ENCODE measurements at regions not wholly inside any gene's neighbourhood (a gene's known extent, or its start where the extent isn't known, plus 50 kb on each side); places are given as distances from the start of the nearest gene placed in this dataset.
A peak's percentile ranks its signal among the peaks of the same experiment; 100 is the strongest.

DNA sequence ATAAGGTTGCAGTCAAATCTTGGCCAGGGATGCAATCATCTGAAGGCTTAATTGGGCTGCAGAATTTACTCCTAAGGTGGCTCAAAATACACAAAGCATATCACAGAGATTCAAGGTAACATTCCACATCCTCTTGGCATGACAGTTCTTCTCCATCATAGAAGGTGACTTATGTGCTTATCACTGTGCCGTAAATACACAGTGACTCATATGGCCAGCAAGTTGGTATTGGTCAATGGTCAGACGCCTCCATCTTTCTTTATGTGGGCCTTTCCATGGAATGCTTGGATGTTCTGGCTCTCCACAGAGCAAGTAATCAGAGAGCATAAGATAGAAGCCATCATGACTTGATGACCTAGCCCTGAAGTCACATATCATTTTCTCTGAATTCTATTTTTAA, 168.8 kb upstream of the ST8SIA2 start:
- intact Hi-C loops (cut with DNase I; ENCODE audit: low total_unique reads): no loop called here
- TF ChIP-seq, protein P1, sequence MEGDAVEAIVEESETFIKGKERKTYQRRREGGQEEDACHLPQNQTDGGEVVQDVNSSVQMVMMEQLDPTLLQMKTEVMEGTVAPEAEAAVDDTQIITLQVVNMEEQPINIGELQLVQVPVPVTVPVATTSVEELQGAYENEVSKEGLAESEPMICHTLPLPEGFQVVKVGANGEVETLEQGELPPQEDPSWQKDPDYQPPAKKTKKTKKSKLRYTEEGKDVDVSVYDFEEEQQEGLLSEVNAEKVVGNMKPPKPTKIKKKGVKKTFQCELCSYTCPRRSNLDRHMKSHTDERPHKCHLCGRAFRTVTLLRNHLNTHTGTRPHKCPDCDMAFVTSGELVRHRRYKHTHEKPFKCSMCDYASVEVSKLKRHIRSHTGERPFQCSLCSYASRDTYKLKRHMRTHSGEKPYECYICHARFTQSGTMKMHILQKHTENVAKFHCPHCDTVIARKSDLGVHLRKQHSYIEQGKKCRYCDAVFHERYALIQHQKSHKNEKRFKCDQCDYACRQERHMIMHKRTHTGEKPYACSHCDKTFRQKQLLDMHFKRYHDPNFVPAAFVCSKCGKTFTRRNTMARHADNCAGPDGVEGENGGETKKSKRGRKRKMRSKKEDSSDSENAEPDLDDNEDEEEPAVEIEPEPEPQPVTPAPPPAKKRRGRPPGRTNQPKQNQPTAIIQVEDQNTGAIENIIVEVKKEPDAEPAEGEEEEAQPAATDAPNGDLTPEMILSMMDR (IDR thresholded peaks at IDR 0.05): no peak
- TF ChIP-seq POLR2A (IDR thresholded peaks at IDR 0.05): no peak
- WGBS, 2 donors: 90 to 92% methylated on average over 2 of the region's 2 CpGs

DNA sequence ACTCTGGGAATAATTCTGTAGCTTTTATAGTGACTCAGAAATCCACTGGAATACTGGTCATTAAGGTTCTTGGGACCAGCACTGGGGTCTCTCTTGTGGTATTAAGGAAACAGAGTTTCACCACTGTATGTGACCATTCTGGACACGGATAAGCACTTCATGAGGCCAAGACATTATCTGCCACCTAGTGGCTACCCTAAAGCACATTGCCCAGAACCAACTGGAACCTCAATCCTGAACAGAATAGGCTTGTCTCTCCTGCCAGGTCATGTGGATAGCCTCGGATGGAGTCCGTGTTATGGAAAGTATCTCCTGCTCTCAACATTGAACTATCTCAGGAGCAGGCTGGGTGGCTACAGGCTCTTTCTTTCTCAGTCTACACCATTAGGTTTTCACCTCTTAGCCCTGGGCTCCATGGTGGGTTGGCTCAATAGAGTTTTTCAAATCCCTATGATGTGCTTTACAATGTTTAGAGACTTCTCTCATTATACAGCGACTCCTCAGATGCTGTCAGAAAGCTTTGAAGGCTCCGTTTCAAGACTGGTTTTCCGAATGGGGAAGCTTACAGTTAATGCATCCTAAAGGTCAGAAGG, 167.6 kb upstream of the ST8SIA2 start:
- H3K36me3 ChIP-seq (ENCODE audit: low read depth, missing control alignments): no peaks in the 10 kb centered on the region
- intact Hi-C loops (cut with DNase I; ENCODE audit: low total_unique reads): no loop called here
- no peaks in the 10 kb centered on the region for H3K4me1 ChIP-seq

More for the DNA sequence above, 168.8 kb upstream of the ST8SIA2 start:
- Histone ChIP-seq H3K4me3 (no peak overlapping the region), H3K27ac (no peak overlapping the region), H3K36me3 (ENCODE audit: low read depth, missing control alignments) (no peaks in the 10 kb centered on the region), H3K9me3 (no peaks in the 10 kb centered on the region), H3K4me1 (no peaks in the 10 kb centered on the region), H3K27me3 (no peaks in the 10 kb centered on the region)
- DNase-seq: no peak

DNA sequence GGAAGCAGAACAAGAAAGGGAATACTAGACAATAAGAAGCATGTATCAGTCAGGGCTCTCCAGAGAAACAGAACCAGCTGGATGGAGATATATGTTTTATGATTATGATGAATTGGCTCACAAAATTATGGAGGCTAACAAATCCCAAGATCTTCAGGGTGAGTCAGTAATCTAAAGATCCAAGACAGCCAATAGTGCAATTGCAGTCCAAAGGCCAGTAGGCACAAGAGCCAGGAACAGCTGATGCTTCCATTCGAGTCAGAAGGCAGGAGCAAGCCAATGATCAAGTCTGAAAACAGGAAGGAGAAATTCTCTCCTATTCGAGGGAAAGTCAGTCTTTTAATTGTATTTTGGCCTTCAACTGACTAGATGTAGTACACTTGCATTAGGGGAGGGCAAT, 164.9 kb upstream of the ST8SIA2 start:
- H3K27ac ChIP-seq: no peak overlapping the region
- H3K9me3 ChIP-seq: no peaks in the 10 kb centered on the region
- no peak for DNase-seq
- no peaks in the 10 kb centered on the region for H3K4me1 ChIP-seq
- TF ChIP-seq, protein P1 (IDR thresholded peaks at IDR 0.05): no peak
- TF ChIP-seq POLR2A (IDR thresholded peaks at IDR 0.05): no peak
- WGBS, 2 donors: 52 to 64% methylated on average over 2 of the region's 2 CpGs
- no peak overlapping the region for H3K4me3 ChIP-seq
- H3K27me3 ChIP-seq: no peaks in the 10 kb centered on the region
- H3K36me3 ChIP-seq (ENCODE audit: low read depth, missing control alignments): no peaks in the 10 kb centered on the region
- intact Hi-C loops (cut with DNase I; ENCODE audit: low total_unique reads): no loop called here

More for the DNA sequence above, 167.6 kb upstream of the ST8SIA2 start:
- WGBS, 2 donors: 67 to 72% methylated on average over 6 of the region's 6 CpGs
- Histone ChIP-seq H3K9me3 (no peaks in the 10 kb centered on the region), H3K4me3 (no peak overlapping the region), H3K27me3 (no peaks in the 10 kb centered on the region), H3K27ac (no peak overlapping the region)
- DNase-seq: peak; percentile 16
- TF ChIP-seq, protein P1 (IDR thresholded peaks at IDR 0.05): peak in 1 of 3 experiments; percentile 24
- no peak for TF ChIP-seq POLR2A (IDR thresholded peaks at IDR 0.05)

DNA sequence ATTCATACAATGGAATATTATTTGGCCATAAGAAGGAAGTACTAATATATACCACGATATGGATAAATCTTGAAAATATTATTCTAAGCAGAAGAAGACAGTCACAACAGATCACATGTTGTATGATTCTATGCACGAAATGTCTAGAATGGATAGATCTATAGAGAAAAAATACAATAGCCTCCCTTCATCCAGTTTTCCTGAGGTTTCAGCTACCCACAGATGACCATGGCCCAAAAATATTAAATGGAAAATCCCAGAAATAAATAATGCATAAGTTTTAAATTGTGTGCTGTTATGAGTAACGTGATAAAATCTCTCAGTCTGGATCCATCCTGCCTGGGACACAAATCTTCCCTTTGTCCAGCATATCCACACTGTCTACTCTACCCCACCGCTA, 162.2 kb upstream of the ST8SIA2 start:
- no peak overlapping the region for H3K4me3 ChIP-seq
- TF ChIP-seq, protein P1 (IDR thresholded peaks at IDR 0.05): no peak
- no peak for TF ChIP-seq POLR2A (IDR thresholded peaks at IDR 0.05)
- no peaks in the 10 kb centered on the region for H3K9me3 ChIP-seq
- H3K27me3 ChIP-seq: no peaks in the 10 kb centered on the region
- no peak overlapping the region for H3K27ac ChIP-seq
- intact Hi-C loops (cut with DNase I; ENCODE audit: low total_unique reads): no loop called here
- no peaks in the 10 kb centered on the region for H3K36me3 ChIP-seq (ENCODE audit: low read depth, missing control alignments)
- no peaks in the 10 kb centered on the region for H3K4me1 ChIP-seq
- WGBS, 2 donors: 63 to 76% methylated on average over 4 of the region's 4 CpGs
- no peak for DNase-seq

DNA sequence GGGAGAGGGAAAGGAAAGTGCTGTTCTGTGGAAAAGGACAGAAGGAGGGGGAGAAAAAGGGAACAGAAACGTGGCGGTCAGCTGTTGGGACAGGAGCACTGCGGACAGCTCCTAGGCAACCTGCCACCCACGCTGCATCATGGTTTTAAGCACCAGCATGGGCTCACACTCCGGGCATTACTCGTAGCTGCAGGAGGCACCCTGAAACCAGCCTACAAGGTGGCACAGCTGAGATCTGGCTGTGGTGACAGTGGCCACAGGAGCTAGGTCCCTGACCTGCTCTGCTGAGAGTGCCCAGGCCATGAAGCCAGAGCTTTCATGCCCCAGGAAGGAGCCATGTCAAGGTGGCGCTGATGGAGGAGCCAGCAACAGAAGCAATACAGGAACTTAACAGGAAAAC, 161.4 kb upstream of the ST8SIA2 start:
- no peak for DNase-seq
- intact Hi-C loops (cut with DNase I; ENCODE audit: low total_unique reads): no loop called here
- H3K27me3 ChIP-seq: no peaks in the 10 kb centered on the region
- H3K4me3 ChIP-seq: no peak overlapping the region
- TF ChIP-seq, protein P1 (IDR thresholded peaks at IDR 0.05): no peak
- no peak for TF ChIP-seq POLR2A (IDR thresholded peaks at IDR 0.05)
- WGBS, 2 donors: 71 to 79% methylated on average over 7 of the region's 7 CpGs
- no peaks in the 10 kb centered on the region for H3K36me3 ChIP-seq (ENCODE audit: low read depth, missing control alignments)
- H3K4me1 ChIP-seq: no peaks in the 10 kb centered on the region
- no peaks in the 10 kb centered on the region for H3K9me3 ChIP-seq
- H3K27ac ChIP-seq: no peak overlapping the region

All from testis (tissue), 2 donors.